Type B pancreatic cell (in vitro differentiated cells): ENCODE measurements at regions not wholly inside any gene's neighbourhood (a gene's known extent, or its start where the extent isn't known, plus 50 kb on each side); places are given as distances from the start of the nearest gene placed in this dataset.

Experiments used
- DNase-seq: peaks from one replicate; pipeline ENCODE4 v3.0.0; 2021; ENCODE audit warnings: mixed read lengths; ENCODE audit not compliant: unreplicated experiment; ENCODE audit errors: extremely low spot score
- H3K27ac Mint-ChIP-seq: 2 replicates; pipeline ENCODE4 v1.8.0; 2021; ENCODE audit warnings: mild to moderate bottlenecking, mixed read lengths
- H3K27me3 Mint-ChIP-seq: 2 replicates; pipeline ENCODE4 v1.8.0; 2021; ENCODE audit warnings: mixed read lengths
- H3K36me3 Mint-ChIP-seq: 2 replicates; pipeline ENCODE4 v1.8.0; 2021; ENCODE audit warnings: mixed read lengths
- H3K4me1 Mint-ChIP-seq: one replicate; pipeline ENCODE4 v1.8.0; 2021; ENCODE audit warnings: mixed read lengths; ENCODE audit not compliant: unreplicated experiment
- H3K4me3 Mint-ChIP-seq: 2 replicates; pipeline ENCODE4 v1.8.0; 2021; ENCODE audit warnings: mild to moderate bottlenecking, mixed read lengths
- H3K9me3 Mint-ChIP-seq: 2 replicates; pipeline ENCODE4 v1.8.0; 2021; ENCODE audit warnings: mixed read lengths
- TF ChIP-seq, protein P1 (sequence below): fragments of 200-600 bp; sonication (generic); conservative IDR thresholded peaks from 2 replicates; pipeline ENCODE4 v1.5.0; 2021; ENCODE audit warnings: antibody characterized with exemption, mild to moderate bottlenecking

GRCh38 chr1:66450847-66451246 lies 83.1 kb upstream of the SGIP1 start:
- H3K4me1 Mint-ChIP-seq = peaks cover 5% of the 10 kb centered on the region
- no peak for DNase-seq
- H3K9me3 Mint-ChIP-seq = no peaks in the 10 kb centered on the region
- peaks cover 22% of the 10 kb centered on the region for H3K27me3 Mint-ChIP-seq
- TF ChIP-seq, protein P1, sequence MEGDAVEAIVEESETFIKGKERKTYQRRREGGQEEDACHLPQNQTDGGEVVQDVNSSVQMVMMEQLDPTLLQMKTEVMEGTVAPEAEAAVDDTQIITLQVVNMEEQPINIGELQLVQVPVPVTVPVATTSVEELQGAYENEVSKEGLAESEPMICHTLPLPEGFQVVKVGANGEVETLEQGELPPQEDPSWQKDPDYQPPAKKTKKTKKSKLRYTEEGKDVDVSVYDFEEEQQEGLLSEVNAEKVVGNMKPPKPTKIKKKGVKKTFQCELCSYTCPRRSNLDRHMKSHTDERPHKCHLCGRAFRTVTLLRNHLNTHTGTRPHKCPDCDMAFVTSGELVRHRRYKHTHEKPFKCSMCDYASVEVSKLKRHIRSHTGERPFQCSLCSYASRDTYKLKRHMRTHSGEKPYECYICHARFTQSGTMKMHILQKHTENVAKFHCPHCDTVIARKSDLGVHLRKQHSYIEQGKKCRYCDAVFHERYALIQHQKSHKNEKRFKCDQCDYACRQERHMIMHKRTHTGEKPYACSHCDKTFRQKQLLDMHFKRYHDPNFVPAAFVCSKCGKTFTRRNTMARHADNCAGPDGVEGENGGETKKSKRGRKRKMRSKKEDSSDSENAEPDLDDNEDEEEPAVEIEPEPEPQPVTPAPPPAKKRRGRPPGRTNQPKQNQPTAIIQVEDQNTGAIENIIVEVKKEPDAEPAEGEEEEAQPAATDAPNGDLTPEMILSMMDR = no peak
- no peak overlapping the region for H3K27ac Mint-ChIP-seq
- H3K36me3 Mint-ChIP-seq = no peaks in the 10 kb centered on the region
- H3K4me3 Mint-ChIP-seq = no peak overlapping the region

DNA sequence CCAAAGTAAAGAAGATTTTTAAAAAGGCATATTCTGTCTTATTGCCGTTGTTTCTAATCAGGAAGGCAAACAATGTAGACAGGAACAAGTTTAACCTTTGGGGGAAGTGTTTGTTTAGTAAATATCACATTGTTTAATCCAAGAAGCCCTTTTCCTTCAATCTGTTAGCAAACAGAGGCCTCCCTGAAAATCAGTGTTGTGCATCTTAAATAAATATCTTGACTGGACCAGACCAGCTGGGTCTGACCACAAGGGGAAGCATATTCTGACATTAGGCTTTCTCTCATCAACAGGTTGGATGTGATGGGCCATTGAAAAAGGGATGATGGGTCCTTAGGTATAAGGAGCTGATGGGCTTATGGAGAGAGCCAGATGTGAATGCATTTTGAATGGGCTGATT lies 81.8 kb upstream of the SGIP1 start:
- Mint-ChIP-seq H3K9me3 (no peaks in the 10 kb centered on the region), H3K4me3 (no peak overlapping the region), H3K27me3 (peaks cover 16% of the 10 kb centered on the region), H3K27ac (no peak overlapping the region), H3K36me3 (no peaks in the 10 kb centered on the region), H3K4me1 (no peaks in the 10 kb centered on the region)
- TF ChIP-seq, protein P1 = peak; percentile 28
- no peak for DNase-seq

GRCh38 chr1:66452982-66453381 lies 81.0 kb upstream of the SGIP1 start:
- no peaks in the 10 kb centered on the region for H3K9me3 Mint-ChIP-seq
- H3K4me3 Mint-ChIP-seq = no peak overlapping the region
- H3K4me1 Mint-ChIP-seq = no peaks in the 10 kb centered on the region
- H3K27me3 Mint-ChIP-seq = peaks cover 11% of the 10 kb centered on the region
- no peak for DNase-seq
- TF ChIP-seq, protein P1 = no peak
- no peaks in the 10 kb centered on the region for H3K36me3 Mint-ChIP-seq
- no peak overlapping the region for H3K27ac Mint-ChIP-seq

DNA sequence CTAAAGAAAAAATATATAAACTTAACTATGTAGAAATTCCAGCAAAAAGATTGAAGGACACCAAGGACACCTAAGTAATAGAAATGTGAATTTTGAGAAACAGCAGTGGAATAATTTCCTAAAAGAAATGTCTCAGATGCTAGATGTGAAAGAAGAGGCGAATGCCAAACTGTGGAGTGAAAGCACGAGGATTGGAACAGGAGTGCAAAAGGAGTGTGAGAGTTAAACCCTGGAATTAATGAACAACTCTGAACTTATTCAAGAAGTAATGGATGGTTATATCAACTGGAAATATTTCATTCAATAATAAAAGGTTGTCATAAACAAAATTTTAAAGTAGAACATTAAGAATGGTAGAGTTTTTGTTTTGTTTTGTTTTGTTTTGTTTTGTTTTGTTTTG lies 78.5 kb upstream of the SGIP1 start:
- peaks cover 5% of the 10 kb centered on the region for H3K9me3 Mint-ChIP-seq
- TF ChIP-seq, protein P1 = no peak
- peaks cover 4% of the 10 kb centered on the region for H3K27me3 Mint-ChIP-seq
- H3K4me1 Mint-ChIP-seq = no peaks in the 10 kb centered on the region
- no peaks in the 10 kb centered on the region for H3K36me3 Mint-ChIP-seq
- no peak overlapping the region for H3K4me3 Mint-ChIP-seq
- no peak for DNase-seq
- no peak overlapping the region for H3K27ac Mint-ChIP-seq

DNA sequence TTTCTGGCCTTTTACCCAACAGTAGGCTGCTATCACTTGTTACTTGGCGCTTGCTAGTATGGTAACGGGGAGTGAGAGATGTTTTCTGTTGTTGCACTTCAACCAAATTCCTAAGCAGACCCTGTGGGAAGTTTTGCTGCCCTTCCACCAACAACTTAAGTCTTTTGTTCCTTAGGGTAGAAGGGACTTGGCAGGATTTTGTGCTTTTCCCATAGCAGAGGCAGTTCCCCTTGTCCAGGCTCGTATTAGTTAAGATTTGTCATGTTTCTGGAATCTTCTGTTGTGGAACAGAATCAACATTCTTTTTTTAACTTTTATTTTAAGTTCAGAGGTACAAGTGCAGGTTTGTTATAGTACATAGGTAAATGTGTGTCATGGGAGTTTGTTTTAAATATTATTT lies 73.2 kb upstream of the SGIP1 start:
- no peak overlapping the region for H3K27ac Mint-ChIP-seq
- TF ChIP-seq, protein P1 = no peak
- H3K4me1 Mint-ChIP-seq = no peaks in the 10 kb centered on the region
- H3K27me3 Mint-ChIP-seq = peaks cover 5% of the 10 kb centered on the region
- H3K9me3 Mint-ChIP-seq = peaks cover 13% of the 10 kb centered on the region
- DNase-seq = no peak
- H3K4me3 Mint-ChIP-seq = no peak overlapping the region
- H3K36me3 Mint-ChIP-seq = no peaks in the 10 kb centered on the region

- Mint-ChIP-seq H3K27me3 (peaks cover 14% of the 10 kb centered on the region), H3K36me3 (no peaks in the 10 kb centered on the region), H3K4me1 (no peaks in the 10 kb centered on the region), H3K9me3 (peaks cover 13% of the 10 kb centered on the region), H3K27ac (no peak overlapping the region), H3K4me3 (no peak overlapping the region)
- no peak for DNase-seq
- TF ChIP-seq, protein P1 = no peak
Observed at GRCh38 chr1:66462313-66462712, 71.6 kb upstream of the SGIP1 start.
